Stimulated activated CD8-positive, alpha-beta memory T cell treated with anti-CD3 and anti-CD28 coated beads, Interleukin-15, amount 100 ng/mL, for 48 hours (primary cell): ENCODE measurements at regions not wholly inside any gene's neighbourhood (a gene's known extent, or its start where the extent isn't known, plus 50 kb on each side); places are given as distances from the start of the nearest gene placed in this dataset.
"Not testable (repeated sequence)": the region's sequence is repeated elsewhere in the genome, so short reads cannot be mapped to it uniquely, and the experiment has no call there.

Experiments
- DNase-seq, 2 donors: peaks; one replicate each; pipeline ENCODE4 v3.0.0-alpha.2; 2020; ENCODE audit warnings: low read depth in 2 of 2

DNA sequence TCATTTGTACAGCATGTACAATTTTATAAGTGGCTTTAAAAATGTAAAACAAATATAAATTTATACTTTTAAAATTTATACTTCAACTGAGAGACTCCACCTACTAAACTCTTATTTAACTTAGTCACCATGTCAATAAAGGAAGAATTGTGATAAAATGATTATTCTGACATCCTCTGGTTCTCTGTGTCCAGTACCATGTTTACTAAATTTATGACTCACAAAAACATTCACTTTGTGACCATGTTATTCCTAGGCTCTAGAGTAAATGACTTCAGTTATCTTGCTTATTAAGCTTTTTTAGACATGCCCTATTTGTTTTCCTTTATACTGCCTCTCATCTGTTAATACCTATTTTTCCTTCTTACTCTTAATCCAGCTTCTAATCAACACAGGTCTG, 959.6 kb upstream of the SLC39A10 start:
- no peak for DNase-seq

DNA sequence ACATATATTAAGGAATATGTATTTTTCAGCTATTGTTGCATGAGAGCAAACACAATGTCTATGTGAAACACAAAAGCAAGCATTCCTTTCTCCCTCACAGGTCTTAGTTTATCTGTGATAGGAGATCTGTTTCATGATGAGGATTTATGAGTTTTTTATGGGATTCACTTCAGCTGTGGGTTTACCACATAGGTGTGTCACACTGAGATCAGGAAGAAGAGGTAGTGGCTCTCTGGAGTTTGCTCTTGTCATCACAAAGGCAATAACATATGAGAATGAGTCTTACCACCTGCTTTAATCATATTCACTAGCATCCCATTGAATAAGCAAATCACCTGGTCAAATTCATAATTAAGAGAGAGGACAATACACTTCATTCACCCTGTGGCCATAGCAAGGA, 960.3 kb upstream of the SLC39A10 start:
- DNase-seq, result no peak

DNA sequence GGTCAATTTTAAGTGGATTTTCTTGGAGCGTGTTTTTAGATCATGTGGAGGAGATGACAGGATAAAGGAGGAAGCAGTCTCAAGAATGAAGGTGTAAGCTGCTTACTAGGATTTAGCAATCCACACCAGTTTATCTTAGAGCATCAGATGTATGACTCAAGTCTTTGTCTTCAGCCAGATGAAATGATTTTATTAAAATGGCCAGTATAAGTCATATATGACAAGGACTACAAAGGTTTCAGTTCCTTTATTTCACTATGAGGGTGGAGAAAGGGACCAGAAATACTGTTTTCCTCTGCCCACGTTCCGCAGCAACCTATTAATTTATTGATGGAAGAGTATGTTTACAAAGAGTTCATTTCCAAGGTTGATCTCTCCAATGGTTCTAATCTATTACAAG, 970.5 kb upstream of the SLC39A10 start:
- DNase-seq, result no peak

DNA sequence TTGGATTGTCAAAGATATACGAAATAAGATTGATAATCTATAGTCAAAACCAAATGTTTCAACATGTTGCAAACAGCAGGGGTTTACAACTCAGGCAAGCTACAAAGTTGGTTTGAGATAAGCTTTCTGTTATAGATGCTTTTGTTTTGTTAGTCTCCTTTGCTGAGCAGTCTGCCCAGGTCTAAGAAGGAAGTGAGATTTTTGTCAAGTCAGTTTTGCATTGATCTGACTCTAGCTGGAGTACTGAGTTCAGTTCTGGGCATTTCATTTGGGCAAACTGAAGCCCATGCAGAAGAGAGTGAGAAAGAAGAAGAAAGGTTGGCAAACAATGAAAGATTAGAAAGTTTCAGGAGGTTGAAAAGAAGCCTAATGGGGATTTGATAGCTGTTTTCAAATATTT, 983.0 kb upstream of the SLC39A10 start:
- no peak for DNase-seq

DNA sequence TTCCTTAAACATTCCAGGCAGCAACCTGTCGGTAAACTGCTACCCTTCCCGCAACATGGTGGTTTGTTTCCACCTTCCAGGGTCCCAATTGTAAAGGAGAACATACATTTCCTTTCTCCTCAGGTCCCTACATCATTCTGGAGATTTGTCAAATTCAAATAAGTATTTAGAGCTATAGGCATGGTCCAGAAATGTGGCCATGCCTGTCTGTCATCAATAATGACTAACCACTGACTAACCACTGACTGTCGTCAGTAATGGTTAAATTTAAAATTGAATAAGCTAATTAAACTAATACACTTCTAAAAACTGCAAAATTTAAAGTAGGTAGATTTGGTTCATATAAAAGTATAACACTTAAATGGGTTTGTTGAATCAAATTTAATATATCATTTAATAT, 984.0 kb upstream of the SLC39A10 start:
- DNase-seq, result no peak

DNA sequence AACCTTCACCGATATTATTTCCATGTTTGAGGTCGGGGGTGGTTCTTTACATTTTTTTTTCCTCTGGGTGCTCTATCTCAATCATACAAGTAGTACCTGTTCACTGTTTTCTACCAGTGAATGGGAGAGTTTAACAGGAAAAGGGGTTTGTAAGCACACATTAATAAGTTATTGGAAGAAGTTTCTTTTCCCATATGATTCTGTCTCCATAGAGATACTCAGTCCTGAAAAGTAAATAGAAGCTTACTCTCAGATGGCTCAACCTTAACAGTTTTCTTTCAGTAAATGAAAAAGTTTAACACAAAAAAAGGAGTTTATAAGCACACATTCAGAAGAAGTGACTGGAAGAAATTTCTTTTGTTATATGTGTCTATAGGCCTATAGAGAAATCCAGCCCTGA, 995.6 kb upstream of the SLC39A10 start:
- no peak for DNase-seq

DNA sequence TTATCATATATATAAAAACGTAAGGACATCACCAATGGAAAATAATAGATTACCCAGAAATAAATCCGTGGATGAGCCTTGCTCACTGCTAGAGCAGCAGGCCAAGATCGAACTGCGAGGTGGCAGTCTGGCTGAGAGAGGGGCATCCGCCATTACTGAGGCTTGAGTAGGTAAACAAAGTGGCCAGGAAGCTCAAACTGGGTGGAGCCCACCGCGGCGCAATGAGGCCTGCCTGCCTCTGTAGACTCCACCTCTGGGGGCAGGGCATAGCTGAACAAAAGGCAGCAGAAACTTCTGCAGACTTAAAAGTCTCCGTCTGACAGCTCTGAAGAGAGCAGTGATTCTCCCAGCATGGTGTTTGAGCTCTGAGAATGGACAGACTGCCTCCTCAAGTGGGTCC, 1018.0 kb upstream of the SLC39A10 start:
- DNase-seq, result not testable (repeated sequence)

DNA sequence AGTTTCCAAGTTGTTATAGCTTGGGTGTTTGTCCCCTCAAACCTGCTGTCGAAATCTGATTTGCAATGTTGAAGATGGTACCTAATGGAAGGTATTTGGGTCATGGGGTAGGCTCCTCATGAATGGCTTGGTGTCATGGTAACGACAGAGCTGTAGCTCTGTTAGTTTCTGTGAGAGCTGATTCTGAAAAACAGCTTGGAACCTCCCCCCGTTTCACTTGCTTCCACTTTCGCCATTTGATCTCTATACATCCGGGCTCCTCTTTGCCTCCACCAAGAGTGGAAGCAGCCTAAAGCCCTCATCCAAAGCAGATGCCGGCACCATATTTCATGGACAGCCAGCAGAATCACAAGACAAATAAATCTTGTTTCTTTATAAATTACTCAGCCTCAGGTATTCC, 1035.1 kb upstream of the SLC39A10 start:
- no peak for DNase-seq

DNA sequence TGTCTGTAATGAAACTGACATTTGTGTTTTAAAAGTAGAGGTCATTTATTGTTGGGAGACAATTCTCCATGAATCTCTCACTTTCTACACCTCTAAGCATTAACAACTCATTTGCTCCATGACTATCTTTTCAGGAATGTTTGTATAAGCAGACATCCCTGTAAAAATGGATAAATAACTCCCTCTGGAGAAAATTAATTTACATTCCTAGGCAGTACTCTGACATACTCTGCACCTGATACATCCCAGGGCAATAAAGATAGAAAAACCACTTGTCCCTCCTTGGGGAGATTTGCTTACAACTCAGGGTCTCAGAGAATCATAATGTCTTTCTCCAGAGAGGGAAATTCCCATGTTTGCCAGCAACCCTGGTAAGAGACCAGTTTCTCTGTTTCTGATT, 1037.7 kb upstream of the SLC39A10 start:
- no peak for DNase-seq

DNA sequence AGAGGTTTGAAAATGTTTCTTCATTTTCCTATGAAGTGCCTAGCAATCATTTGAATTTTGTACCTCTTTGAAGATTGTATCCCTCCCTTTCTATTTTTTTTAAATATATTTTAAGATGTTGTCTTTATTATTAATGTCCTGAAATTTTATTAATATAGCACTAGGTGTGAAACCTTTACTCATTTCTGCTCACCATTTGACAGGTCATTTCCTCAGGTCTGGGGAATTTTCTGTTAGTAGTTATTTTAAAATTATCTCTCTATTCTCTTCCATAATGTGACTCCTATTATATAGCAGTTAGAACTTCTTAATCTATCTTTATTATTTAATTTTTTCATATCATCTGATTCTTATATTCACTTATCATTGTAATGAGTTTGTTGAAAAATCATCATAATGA, 1038.6 kb upstream of the SLC39A10 start:
- DNase-seq, result no peak

DNA sequence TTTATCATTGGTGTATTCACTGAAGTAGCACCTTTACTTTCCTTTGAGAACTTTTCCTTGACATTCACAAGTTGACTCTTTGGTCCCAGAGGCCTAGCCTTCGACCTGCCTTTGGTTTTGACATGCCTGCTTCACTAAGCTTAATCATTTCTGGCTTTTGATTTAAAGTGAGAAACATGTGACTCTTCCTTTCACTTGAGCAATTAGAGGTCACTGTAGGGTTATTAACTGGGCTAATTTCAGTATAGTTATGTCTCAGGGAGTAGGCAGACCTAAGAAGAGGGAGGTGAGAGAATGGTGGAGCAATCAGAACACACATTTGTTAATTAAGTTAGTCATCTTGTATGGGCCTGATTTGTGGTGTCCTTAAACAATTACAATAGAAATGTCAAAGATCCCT, 1040.7 kb upstream of the SLC39A10 start:
- no peak for DNase-seq

DNA sequence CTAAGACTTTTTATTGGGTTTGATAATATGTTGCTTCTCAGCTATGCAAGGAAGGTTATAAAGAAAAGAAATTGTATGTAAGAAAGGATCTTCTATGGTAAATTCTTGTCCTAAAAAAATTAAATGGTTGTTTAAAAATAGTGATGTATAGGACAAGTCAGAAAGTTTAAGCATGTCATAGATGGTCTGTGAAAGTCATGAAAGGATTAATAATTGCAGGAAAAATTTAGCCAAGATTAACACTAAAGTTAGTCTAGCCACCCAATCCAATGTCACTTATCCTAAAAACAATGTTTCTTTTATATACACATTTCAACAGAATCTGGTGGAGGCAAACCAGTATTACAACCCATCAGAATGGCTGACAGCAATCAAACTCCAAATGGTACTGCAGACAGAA, 1046.7 kb upstream of the SLC39A10 start:
- no peak for DNase-seq

DNA sequence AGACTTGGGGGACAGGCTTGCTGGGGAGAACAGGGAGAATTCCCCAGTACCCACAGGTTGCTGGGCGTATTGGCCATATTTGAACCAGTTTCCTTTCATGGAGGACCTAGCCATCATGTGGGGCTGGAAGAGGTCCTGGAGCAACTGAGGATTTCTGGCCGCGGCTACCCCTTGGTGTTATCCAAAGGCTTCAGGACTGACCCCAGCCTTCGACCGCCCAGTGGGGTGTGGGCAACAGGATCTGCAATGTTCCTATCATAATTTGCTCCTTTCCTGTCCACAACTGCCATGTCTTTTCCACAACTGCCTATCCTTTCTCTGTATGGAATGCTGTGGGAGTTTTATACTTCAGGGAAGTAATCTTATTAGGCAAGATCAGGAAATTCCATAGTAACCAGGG, 1053.6 kb upstream of the SLC39A10 start:
- no peak for DNase-seq

DNA sequence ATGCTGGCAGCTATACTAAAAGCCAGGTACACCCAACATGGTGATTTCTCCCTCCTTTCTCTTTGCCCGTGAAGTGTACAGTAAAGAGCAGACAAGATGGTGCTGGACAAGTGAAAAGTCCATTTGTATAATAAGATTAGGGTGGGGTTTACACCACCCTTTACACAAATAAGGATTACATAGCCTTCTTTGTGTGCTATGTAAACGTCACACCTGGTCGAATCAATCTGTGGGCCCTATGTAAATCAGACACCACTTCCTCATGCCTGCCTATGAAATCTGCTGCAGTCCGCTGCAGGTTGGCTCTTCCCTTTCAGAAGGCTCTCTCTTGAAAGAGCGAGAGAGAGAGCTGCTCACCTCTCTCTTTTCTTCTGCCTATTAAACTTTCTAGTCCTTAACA, 1054.3 kb upstream of the SLC39A10 start:
- no peak for DNase-seq

DNA sequence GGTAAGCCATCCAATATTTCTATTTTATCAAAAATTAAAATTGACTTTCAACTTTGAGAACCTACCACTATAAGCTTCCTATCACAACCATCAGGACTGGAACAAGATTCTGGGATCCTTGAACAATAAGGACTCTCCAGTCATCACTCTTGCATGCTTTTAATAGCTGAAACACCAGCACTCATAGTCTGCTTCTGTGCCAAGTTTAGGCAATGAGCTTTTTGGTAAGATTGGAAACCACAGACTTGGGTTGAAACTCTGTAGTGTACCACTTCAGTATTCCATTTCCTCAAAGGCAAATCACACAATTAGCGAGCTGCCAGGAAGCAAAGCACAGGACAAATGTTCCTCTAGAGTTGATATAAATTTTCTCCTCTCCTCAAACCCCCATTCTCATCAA, 1065.8 kb upstream of the SLC39A10 start:
- DNase-seq, result no peak

DNA sequence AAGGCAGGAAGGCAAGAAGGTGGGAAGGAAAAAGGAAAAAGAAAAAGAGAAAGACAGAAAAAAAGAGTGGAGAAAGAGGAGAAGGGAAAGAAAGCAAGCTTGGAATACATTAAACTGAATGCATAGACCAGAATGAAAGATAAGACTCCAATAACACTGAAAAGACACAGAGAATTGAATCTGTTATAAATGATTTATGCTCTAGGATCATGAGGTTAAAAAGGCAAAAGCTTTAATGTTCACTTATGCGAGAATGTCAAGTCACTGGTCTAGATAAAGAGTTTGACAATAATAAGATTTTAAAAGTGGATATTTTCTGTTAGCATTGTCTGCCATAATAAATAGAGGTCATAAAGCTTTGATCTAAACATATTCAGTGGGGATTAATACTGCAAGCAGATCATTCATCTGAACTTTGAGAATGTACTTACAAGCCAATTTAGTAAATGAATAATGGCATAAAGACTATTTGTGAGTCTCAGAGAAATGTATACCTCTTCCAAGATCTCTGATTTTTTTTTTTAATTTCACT, 1069.2 kb upstream of the SLC39A10 start:
- no peak for DNase-seq

DNA sequence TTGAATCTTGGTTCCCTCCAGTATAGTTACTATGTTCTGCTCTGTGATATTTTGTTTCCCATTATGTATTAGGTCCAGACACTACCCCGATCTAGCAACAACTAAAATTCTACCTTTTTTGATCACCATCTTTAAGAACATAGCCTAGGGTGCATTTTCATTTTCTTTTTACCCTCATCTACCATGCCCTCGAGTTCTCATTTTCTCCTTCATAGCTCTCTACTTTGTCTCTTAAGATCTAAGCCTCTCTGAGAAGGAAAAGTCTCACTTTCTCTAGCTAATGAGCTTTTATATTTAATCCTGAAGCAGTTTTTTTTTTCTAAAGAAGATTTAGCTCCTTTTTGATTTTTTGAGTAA, 1089.4 kb upstream of the SLC39A10 start:
- no peak for DNase-seq

DNA sequence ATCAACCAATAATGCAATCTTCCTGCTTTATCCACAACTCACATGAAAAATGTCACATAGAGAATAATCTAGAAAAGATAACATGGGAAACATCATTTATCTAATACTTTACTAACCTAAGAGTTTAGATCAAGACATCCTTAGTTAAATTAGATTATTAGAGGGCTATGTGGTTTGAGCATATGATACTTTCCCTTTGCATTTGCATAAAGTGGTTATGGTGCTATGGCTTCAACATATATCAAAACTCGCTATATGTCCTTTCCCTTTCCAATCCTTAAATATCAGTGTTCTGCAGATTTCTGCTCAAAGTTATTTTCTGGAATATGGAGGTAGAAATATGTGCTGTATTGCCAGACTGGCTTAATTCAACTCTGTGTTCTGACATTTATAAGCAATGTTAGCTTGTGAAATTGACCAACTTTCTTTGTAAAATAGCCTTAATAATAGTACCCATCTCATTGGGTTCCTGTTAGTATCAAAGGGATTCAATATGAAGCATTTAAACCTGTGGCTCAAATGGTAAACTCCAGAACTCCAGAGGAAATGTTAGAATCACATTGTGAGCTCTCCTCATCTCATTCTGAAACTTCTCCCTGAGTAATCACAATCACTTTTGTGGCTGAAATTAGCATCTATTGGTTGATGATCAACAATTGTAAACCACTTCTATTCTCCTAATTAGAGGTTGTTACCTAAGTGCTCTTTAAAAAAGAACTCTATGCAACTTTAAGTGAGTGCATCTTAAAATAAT, 1089.9 kb upstream of the SLC39A10 start:
- no peak for DNase-seq

DNA sequence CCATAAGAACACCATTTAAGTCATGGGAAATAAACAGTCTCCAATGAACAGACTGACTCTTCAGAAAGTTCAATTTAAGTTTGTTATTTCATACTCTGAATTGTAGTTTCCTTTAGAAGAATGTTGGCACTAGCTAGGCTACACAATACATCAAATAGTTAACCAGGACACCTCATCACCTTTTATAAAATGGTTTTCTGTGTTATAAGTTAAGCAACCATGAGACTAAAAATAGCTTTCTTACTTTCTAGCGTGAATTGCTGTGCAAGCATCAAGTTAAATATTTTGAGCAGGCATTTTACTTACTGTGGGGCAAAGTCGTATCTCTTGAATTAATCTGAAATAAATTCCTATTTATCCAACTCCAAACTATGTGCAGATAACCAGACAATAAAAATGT, 1092.6 kb upstream of the SLC39A10 start:
- DNase-seq, result no peak

DNA sequence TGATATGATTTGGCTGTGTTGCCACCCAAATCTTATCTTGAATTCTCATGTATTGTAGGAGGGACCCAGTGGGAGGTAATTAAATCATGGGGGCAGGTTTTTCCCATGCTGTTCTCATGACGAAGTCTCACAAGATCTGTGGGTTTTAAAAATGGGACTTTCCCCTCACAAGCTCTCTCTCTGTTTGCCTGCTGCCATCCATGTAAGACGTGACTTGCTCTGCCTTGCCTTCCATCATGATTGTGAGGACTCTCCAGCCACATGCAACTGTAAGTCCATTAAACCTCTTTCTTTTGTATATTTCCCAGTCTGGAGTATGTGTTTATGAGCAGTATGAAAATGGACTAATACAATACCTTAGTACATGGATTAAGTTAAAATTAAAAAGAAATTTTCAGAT, 1094.7 kb upstream of the SLC39A10 start:
- DNase-seq, result no peak

DNA sequence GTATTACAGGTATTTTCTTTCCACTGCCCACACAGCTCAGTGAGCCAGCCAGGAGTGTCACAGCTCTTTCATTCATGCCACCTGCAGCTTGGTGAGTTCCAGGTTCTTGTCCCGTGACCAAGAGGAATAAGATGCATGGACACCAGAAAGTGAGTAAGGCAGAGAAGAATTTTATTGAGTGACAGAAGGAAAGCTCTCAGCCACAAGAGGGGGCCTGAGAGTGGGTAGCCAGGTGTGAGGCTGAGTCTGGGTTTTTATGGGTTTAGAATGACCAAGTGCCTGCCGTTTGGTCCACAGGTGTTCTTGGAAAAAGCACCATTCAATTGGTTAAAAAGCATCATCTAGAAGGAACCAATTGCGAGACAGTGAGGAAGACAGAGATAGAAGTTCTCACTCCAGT, 1097.1 kb upstream of the SLC39A10 start:
- no peak for DNase-seq

DNA sequence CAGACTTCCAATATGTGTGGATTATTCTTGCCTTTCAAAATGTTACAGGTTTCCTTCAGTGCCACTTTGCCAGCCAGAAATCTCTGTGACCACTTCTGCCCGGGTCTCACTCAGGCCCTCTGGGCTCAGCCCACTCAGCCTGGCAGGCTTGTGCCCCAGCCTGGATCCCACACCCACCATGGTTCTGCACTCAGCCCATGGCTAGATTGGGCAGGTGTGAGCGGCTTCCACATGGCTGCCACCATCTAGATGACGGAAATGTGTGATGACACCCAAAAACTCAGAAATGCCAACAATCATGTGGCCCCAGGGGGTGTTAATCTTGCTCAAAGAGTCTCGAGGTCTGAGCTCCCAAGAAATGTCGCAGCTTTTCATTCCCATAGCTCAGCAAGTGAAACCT, 1097.5 kb upstream of the SLC39A10 start:
- DNase-seq, result no peak

DNA sequence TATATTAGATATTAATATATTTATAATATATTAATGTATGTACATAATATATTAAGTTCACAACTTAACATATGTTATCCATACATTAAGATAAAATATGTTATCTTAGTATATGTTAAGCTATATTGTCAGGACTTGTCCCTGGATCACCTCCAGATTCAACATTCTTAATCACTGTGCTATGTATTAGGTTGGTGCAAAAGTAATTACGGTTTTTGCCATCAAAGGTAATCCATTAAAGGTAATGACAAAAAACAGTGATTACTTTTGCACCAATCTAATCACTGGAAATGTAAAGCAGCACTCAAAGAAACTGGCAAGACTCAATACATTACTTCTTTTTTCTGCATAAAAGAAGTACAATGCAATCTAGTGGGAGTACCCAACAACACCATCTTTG, 1099.0 kb upstream of the SLC39A10 start:
- no peak for DNase-seq

DNA sequence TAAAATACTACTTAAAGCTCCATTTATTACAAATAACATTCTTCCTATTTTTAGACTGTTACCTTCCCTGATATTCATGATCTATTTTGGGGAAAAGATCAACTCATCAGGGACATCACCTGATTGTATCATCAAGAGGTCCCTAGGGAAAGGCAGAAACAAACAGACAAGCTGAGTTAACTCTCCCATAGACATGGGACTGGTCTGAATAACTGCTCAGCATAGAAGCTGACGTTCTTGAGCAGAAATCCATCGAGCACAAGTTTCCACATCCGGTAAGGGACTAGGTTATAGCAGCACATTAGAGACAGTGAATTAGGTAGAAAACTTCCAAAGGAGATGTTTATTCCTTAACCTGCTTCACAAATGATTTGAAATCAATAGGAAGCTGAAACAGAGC, 1100.4 kb upstream of the SLC39A10 start:
- no peak for DNase-seq
